ENCODE measurements at regions not wholly inside any gene's neighbourhood (a gene's known extent, or its start where the extent isn't known, plus 50 kb on each side); places are given as distances from the start of the nearest gene placed in this dataset.
A peak's percentile ranks its signal among the peaks of the same experiment; 100 is the strongest.

- TF ChIP-seq POLR2A (IDR thresholded peaks at IDR 0.05): no peak
- TF ChIP-seq CTCF (IDR thresholded peaks at IDR 0.05 in 4 of 5, conservative IDR thresholded peaks at IDR 0.05 in 1 of 5): no peak
- DNase-seq: no peak
- no peak overlapping the region for H3K4me3 ChIP-seq
- H3K9me3 ChIP-seq: no peaks in the 10 kb centered on the region
- peaks cover 9 to 13% of the 10 kb centered on the region in 2 donors for H3K4me1 ChIP-seq
- H3K27ac ChIP-seq: no peak overlapping the region
- no peaks in the 10 kb centered on the region for H3K36me3 ChIP-seq
- in situ Hi-C loops (cut with MboI; ENCODE audit: low sequenced_read_pairs in 4 of 4) (no loop called here), intact Hi-C loops (cut with DNase I; ENCODE audit: low total_unique reads) (loop anchor here (5.0 kb wide), 1 partner anchor 122 kb away; no protein-coding TSS in a partner anchor)
- no peak for ATAC-seq
- H3K27me3 ChIP-seq: no peaks in the 10 kb centered on the region
Measured at GRCh38 chr3:197378985-197379718, 80.7 kb upstream of the DLG1 start.

- peaks cover 9 to 13% of the 10 kb centered on the region in 2 donors for H3K4me1 ChIP-seq
- no peaks in the 10 kb centered on the region for H3K27me3 ChIP-seq
- no peak overlapping the region for H3K4me3 ChIP-seq
- H3K27ac ChIP-seq: no peak overlapping the region
- no peak for DNase-seq
- H3K36me3 ChIP-seq: no peaks in the 10 kb centered on the region
- H3K9me3 ChIP-seq: no peaks in the 10 kb centered on the region
- TF ChIP-seq CTCF (IDR thresholded peaks at IDR 0.05 in 4 of 5, conservative IDR thresholded peaks at IDR 0.05 in 1 of 5): no peak
- TF ChIP-seq POLR2A (IDR thresholded peaks at IDR 0.05): no peak
- no peak for ATAC-seq
- in situ Hi-C loops (cut with MboI; ENCODE audit: low sequenced_read_pairs in 4 of 4) (no loop called here), intact Hi-C loops (cut with DNase I; ENCODE audit: low total_unique reads) (loop anchor here (5.0 kb wide), 1 partner anchor 120 kb away; no protein-coding TSS in a partner anchor)
Measured at GRCh38 chr3:197376735-197377555, 78.5 kb upstream of the DLG1 start.

GRCh38 chr3:197376020-197376419 lies 77.6 kb upstream of the DLG1 start:
- peaks cover 9 to 10% of the 10 kb centered on the region in 2 donors for H3K4me1 ChIP-seq
- no peaks in the 10 kb centered on the region for H3K9me3 ChIP-seq
- no peaks in the 10 kb centered on the region for H3K36me3 ChIP-seq
- no peaks in the 10 kb centered on the region for H3K27me3 ChIP-seq
- DNase-seq (no peak), ATAC-seq (no peak)
- intact Hi-C loops (cut with DNase I; ENCODE audit: low total_unique reads): loop anchor here (5.0 kb wide), 1 partner anchor 119 kb away; no protein-coding TSS in a partner anchor
- H3K27ac ChIP-seq: no peak overlapping the region
- no peak overlapping the region for H3K4me3 ChIP-seq
- TF ChIP-seq POLR2A (IDR thresholded peaks at IDR 0.05) (no peak), CTCF (IDR thresholded peaks at IDR 0.05 in 4 of 5, conservative IDR thresholded peaks at IDR 0.05 in 1 of 5) (no peak)
- in situ Hi-C loops (cut with MboI; ENCODE audit: low sequenced_read_pairs in 4 of 4): no loop called here

GRCh38 chr3:197375001-197375441 lies 76.6 kb upstream of the DLG1 start:
- H3K27ac ChIP-seq: peak overlapping the region in 2 of 4 donors; percentile 18 to 20
- H3K36me3 ChIP-seq: no peaks in the 10 kb centered on the region
- H3K27me3 ChIP-seq: no peaks in the 10 kb centered on the region
- ATAC-seq: peak; percentile 22 to 65
- H3K9me3 ChIP-seq: no peaks in the 10 kb centered on the region
- DNase-seq: no peak
- H3K4me3 ChIP-seq: no peak overlapping the region
- no peak for TF ChIP-seq CTCF (IDR thresholded peaks at IDR 0.05 in 4 of 5, conservative IDR thresholded peaks at IDR 0.05 in 1 of 5)
- TF ChIP-seq POLR2A (IDR thresholded peaks at IDR 0.05): no peak
- in situ Hi-C loops (cut with MboI; ENCODE audit: low sequenced_read_pairs in 4 of 4) (no loop called here), intact Hi-C loops (cut with DNase I; ENCODE audit: low total_unique reads) (loop anchor here (5.0 kb wide), 1 partner anchor 118 kb away; no protein-coding TSS in a partner anchor)
- H3K4me1 ChIP-seq: peaks cover 6 to 9% of the 10 kb centered on the region in 2 donors

All from gastrocnemius medialis (tissue), 4 donors.